ENCODE measurements at regions not wholly inside any gene's neighbourhood (a gene's known extent, or its start where the extent isn't known, plus 50 kb on each side); places are given as distances from the start of the nearest gene placed in this dataset.
"Not testable (repeated sequence)": the region's sequence is repeated elsewhere in the genome, so short reads cannot be mapped to it uniquely, and the experiment has no call there.

GRCh38 chr17:54373970-54374369, 526.7 kb upstream of the TOM1L1 start:
- Histone ChIP-seq H3K4me2 (ENCODE audit: low read length) (no peak overlapping the region), H3K79me2 (replicated peaks; ENCODE audit: insufficient read depth, low read length) (no peaks in the 10 kb centered on the region), H3K36me3 (ENCODE audit: insufficient read depth, low read length) (no peaks in the 10 kb centered on the region), H3K9me3 (ENCODE audit: low read length) (no peaks in the 10 kb centered on the region), H3F3A (ENCODE audit: insufficient read depth, low read length, poor library complexity, severe bottlenecking) (no peaks in the 10 kb centered on the region), H3K27ac (ENCODE audit: low read length) (peak overlapping the region; percentile 95), H4K20me1 (ENCODE audit: insufficient read depth) (no peaks in the 10 kb centered on the region), H2AFZ (ENCODE audit: low read depth, low read length) (no peak overlapping the region), H3K9me2 (ENCODE audit: insufficient read depth, low read length) (no peaks in the 10 kb centered on the region), H3K9ac (ENCODE audit: low read length) (peak overlapping the region; percentile 60), H3K27me3 (ENCODE audit: insufficient read depth, low read depth, low read length) (no peaks in the 10 kb centered on the region), H3K4me3 (ENCODE audit: low read length) (no peak overlapping the region)
- peak; percentile 25 for TF ChIP-seq SMC3 (conservative IDR thresholded peaks at IDR 0.05; ENCODE audit: poor library complexity)
- TF ChIP-seq CTCF (IDR thresholded peaks at IDR 0.05; ENCODE audit: poor library complexity, severe bottlenecking) = no peak
- TF ChIP-seq EP300 (conservative IDR thresholded peaks at IDR 0.05; ENCODE audit: poor library complexity, severe bottlenecking) = peak; percentile 99
- no peak for TF ChIP-seq EZH2 (IDR thresholded peaks at IDR 0.05; ENCODE audit: borderline replicate concordance, insufficient read depth, low read length, poor library complexity, severe bottlenecking)
- no peak for TF ChIP-seq TAF1 (IDR thresholded peaks at IDR 0.05; ENCODE audit: low read depth)
- peak; percentile 99 for TF ChIP-seq REST (IDR thresholded peaks at IDR 0.05; ENCODE audit: borderline replicate concordance)
- TF ChIP-seq MXI1 (conservative IDR thresholded peaks at IDR 0.05; ENCODE audit: poor library complexity, severe bottlenecking) = peak; percentile 20
- TF ChIP-seq POLR2AphosphoS5 (IDR thresholded peaks at IDR 0.05) = peak; percentile 93
- peak; percentile 48 for TF ChIP-seq RAD21 (conservative IDR thresholded peaks at IDR 0.05)

- H3F3A ChIP-seq (ENCODE audit: insufficient read depth, low read length, poor library complexity, severe bottlenecking); H3K4me3 ChIP-seq (ENCODE audit: low read length); H3K9me3 ChIP-seq (ENCODE audit: low read length); H2AFZ ChIP-seq (ENCODE audit: low read depth, low read length); H3K27ac ChIP-seq (ENCODE audit: low read length); H3K36me3 ChIP-seq (ENCODE audit: insufficient read depth, low read length); H3K79me2 ChIP-seq (replicated peaks; ENCODE audit: insufficient read depth, low read length); H3K27me3 ChIP-seq (ENCODE audit: insufficient read depth, low read depth, low read length); H3K9me2 ChIP-seq (ENCODE audit: insufficient read depth, low read length); H3K4me2 ChIP-seq (ENCODE audit: low read length); H4K20me1 ChIP-seq (ENCODE audit: insufficient read depth); H3K9ac ChIP-seq (ENCODE audit: low read length): not testable (repeated sequence)
These were observed 524.2 kb upstream of the TOM1L1 start for GRCh38 chr17:54376409-54376808.

GRCh38 chr17:54381482-54381881, 519.2 kb upstream of the TOM1L1 start:
- H3K4me3 ChIP-seq (ENCODE audit: low read length) = no peak overlapping the region
- no peaks in the 10 kb centered on the region for H3K36me3 ChIP-seq (ENCODE audit: insufficient read depth, low read length)
- no peaks in the 10 kb centered on the region for H3K9me3 ChIP-seq (ENCODE audit: low read length)
- H3K4me2 ChIP-seq (ENCODE audit: low read length) = no peak overlapping the region
- H3K9me2 ChIP-seq (ENCODE audit: insufficient read depth, low read length) = no peaks in the 10 kb centered on the region
- TF ChIP-seq CTCF (IDR thresholded peaks at IDR 0.05; ENCODE audit: poor library complexity, severe bottlenecking) = no peak
- TF ChIP-seq RAD21 (conservative IDR thresholded peaks at IDR 0.05) = no peak
- no peak for TF ChIP-seq EZH2 (IDR thresholded peaks at IDR 0.05; ENCODE audit: borderline replicate concordance, insufficient read depth, low read length, poor library complexity, severe bottlenecking)
- no peak for TF ChIP-seq TAF1 (IDR thresholded peaks at IDR 0.05; ENCODE audit: low read depth)
- TF ChIP-seq EP300 (conservative IDR thresholded peaks at IDR 0.05; ENCODE audit: poor library complexity, severe bottlenecking) = no peak
- no peak for TF ChIP-seq POLR2AphosphoS5 (IDR thresholded peaks at IDR 0.05)
- no peak for TF ChIP-seq SMC3 (conservative IDR thresholded peaks at IDR 0.05; ENCODE audit: poor library complexity)
- no peak for TF ChIP-seq MXI1 (conservative IDR thresholded peaks at IDR 0.05; ENCODE audit: poor library complexity, severe bottlenecking)
- no peak for TF ChIP-seq REST (IDR thresholded peaks at IDR 0.05; ENCODE audit: borderline replicate concordance)
- no peak overlapping the region for H3K9ac ChIP-seq (ENCODE audit: low read length)
- no peaks in the 10 kb centered on the region for H3K27me3 ChIP-seq (ENCODE audit: insufficient read depth, low read depth, low read length)
- no peaks in the 10 kb centered on the region for H4K20me1 ChIP-seq (ENCODE audit: insufficient read depth)
- H3K27ac ChIP-seq (ENCODE audit: low read length) = no peak overlapping the region
- no peaks in the 10 kb centered on the region for H3K79me2 ChIP-seq (replicated peaks; ENCODE audit: insufficient read depth, low read length)
- no peaks in the 10 kb centered on the region for H3F3A ChIP-seq (ENCODE audit: insufficient read depth, low read length, poor library complexity, severe bottlenecking)
- H2AFZ ChIP-seq (ENCODE audit: low read depth, low read length) = no peak overlapping the region
